SKM-1 (cell line): ENCODE measurements at regions not wholly inside any gene's neighbourhood (a gene's known extent, or its start where the extent isn't known, plus 50 kb on each side); places are given as distances from the start of the nearest gene placed in this dataset.

Experiments used
- DNase-seq: peaks from one replicate; lab custom pipeline; 2025; ENCODE audit not compliant: unreplicated experiment; lab: John Stamatoyannopoulos, UW

DNA sequence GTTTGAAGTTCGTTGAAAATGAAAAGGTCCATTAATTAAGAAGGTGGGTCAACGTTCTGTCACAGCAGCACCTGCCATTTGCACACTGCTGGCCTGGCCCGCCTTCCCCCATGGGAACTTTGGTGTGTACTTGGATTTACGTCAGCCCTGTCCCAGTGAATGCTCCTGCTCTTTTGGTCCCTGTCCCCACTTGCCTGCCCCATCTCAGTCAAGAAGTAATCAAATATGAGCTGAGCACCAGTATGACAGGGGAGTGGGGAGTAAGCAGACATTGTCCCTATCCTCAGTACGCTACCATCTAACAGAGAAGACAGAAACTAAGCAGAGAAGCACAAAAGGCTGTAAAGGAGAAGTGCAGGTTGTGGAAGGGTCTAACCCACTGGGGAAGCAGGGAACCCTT lies 65.1 kb downstream of the SLC4A3 start:
- no peak for DNase-seq

GRCh38 chr2:219695145-219695709 lies 67.8 kb downstream of the SLC4A3 start:
- DNase-seq: no peak

DNA sequence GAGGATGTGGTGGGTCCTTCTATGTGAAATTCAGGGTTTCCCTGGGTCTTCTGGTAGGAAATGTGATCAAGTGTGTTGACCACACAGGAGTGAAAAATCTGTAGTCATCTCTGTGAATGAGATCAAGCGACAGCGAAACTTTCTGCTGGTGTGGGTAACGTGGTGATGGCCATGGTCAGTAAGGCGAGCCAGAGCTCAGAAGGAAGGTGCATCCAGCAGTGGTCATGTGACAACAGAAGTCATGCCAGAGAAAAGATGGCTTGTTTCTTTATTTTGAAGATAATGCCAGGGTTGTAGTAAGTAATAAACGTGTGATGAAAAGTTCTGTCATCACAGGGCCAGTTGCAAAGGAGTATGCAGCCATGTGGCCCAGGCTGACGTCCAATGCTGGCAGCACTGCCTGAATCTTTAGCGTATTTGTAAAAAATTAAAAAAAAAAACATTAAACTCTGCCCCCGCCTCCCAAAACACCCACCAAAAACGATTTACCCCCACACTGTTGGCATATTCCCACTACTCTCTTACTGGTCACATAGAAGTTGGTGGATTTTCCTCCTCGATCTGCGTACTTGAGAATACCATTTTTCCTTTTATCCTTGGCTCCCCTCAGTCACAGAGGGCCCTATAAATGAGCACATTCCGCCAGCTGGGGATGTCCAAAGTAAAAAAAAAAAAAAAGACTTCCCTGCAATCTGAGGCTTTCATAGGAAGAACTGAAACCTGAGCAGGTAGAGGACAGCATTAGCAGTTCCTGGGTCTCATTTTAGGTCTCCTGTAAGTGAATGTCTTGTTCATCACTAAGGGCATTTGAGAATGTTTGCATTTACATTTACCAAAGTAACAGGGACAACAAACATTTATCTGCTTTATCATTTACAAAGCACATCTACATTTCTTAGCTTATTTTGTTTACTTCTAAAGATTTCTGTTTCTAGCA lies 70.6 kb downstream of the SLC4A3 start:
- DNase-seq: no peak

GRCh38 chr2:219698748-219699439 lies 71.5 kb downstream of the SLC4A3 start:
- DNase-seq: no peak

DNA sequence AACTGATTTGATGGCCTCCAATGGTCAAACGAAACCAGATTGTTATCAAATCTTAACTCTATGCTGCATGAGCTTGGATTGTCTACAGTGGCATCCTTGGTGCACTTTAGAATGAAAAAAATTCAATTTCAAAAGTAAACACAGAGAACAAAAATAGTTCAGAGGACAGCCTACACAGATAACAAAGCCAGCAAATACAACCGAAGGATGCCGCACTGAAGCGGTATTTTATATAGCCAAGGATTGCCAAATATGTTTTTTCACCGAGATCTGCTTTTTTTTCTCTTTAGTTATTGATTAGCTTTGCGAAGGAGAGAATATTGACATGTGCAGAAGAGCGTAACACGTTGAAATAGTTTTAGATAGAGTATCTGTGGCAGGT lies 72.0 kb downstream of the SLC4A3 start:
- DNase-seq: no peak

DNA sequence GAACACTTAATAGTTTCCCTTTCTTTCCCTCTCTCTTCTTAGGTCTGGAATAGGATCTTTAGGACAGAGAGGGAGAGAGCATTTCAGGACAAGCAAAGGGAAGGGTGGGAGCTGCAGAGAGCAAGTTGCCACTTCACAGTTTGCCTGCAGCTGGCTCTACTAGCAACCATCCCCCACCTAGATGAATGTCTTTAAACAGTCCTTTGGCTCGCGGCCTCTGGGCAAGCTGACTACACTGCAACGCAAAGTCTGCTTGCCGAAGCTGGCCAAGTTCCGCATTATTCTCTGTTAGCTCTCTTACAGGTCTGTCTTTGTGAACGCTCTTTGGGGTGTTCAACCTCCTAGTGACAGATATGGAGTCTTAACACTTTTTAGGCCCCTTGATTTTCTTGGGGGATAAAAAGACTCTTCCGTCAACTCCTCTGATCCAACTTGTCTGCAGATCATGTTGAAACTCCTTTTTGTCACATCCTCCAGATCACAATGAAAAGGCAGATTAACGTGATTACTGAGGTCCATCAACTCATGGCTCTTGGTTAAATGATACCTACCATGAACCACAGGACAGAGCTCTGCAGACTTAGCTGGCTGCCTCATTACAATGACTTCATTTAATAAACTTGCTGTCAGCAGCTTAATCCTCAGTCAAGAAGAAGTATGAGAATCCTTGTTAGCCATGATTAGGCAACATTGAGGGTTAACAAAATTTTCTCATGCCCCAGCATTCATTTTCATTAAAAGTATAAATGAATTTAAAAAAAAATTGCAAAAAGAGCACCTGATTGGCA lies 74.6 kb downstream of the SLC4A3 start:
- DNase-seq: no peak

- DNase-seq: no peak
These were observed 75.5 kb downstream of the SLC4A3 start for GRCh38 chr2:219702796-219703545.

- DNase-seq: no peak
These were observed 77.4 kb downstream of the SLC4A3 start for GRCh38 chr2:219704878-219705277.

DNA sequence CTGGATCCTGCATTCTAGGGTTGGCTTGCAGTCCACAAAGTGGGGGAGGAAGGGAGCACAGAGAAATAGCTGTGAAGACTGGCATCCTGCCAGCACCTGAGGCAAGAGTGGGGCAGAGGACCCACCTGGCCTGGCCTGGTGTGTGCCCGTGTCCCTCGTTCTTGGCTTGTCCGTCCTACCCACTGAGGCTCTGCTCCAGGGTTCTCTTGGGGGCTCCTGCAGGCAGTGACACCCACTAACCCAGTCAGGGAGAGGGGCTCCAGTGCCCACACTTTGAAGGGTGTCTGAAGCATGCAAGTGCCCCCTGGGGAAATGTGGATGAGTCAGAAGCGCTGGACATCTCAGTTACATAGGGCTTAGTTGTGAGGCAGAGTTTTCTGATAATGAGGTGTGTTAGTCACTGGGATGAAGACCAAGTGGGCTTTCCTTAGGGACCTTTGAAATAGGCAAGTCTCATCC lies 79.4 kb downstream of the SLC4A3 start:
- DNase-seq: no peak

DNA sequence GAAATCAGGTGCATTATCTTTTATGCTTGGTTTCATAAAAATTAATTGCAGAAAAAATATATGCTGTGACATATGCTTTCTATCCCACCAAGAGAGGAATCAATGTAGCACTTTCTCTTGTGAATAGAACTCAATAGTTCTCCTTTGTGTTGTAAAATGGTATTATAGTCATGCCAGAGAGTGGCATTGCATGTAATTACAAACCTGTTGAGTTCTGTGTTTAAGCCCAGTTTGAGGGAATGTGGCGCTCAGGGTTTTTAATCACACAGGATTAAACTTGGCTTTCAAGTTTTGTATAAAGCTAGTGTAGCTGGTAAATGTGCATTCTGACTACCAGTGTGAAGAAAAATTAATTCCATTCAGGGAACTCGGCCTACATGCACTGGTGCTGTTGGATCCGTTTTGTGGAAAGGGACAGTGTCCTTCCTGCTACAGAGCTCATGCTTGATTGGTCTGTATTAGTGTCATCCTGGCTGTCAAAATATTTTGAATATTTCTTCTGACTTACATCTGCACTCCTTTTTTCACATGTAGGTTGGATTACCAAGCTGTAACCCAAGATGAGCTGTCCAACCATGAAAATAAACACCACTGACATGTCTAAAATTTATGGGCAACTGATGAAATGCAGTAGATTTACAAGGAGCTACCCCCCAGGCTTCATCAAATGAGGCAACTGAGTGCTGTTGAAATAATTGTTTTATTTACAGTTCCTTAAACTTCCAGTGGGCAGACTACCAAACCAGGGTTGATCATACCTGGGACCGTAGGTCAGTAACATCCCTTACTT lies 80.3 kb downstream of the SLC4A3 start:
- no peak for DNase-seq

DNA sequence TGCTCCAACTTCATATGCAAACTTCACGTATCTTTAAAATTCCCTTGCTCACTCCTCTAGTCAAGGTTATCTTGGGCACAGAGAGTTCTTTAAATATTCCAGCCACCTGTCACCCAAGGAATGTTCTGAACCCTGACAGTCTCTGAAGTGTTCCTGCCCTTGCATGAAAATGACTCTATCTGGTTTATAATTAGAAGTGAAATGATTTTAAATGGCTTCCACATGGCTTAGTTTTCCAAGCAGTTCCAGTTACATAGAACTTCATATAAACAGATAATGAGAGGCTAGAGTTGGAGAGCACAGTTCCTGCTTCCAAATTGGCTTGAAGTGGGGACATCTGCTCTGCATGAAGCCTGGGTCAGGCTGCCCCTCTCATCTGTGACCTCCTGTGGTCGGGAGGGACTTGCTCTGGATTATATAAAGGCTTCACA lies 81.9 kb downstream of the SLC4A3 start:
- no peak for DNase-seq

GRCh38 chr2:219713110-219713509 lies 85.7 kb downstream of the SLC4A3 start:
- DNase-seq: no peak

DNA sequence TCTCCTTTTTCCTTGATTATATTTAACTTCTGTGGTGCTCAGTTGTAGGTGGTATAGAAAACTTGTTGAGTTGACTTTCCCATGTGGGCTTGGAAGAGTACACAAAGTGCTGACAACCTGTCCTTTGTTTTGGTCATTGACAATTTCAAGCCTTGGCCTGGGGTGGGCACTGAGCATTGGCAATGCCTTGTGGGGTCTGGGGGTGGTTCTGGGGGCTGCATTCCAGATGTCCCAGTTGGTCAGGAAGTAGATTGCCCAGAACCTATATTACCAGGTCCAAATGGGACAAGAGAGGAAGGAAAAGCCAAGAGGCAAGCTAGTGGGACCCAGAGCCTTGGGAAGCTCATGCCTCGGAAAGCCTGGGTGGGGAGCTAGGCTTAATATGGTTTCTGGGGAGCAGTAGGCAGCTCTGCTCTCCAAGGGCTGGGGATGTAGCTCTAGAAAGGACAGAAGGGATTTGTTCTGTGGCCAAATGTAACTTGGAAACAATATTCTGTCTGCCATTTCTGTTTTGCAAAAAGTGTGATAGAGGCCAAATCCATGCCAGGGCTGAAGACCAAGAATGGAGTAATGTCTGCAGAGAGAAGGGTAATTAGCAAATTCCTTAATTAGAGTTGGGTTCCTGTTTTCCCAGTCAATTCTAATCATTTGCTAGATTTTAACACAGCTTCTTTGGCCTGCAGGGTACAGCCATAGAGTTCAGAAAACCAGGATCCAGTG lies 87.4 kb downstream of the SLC4A3 start:
- DNase-seq: no peak

DNA sequence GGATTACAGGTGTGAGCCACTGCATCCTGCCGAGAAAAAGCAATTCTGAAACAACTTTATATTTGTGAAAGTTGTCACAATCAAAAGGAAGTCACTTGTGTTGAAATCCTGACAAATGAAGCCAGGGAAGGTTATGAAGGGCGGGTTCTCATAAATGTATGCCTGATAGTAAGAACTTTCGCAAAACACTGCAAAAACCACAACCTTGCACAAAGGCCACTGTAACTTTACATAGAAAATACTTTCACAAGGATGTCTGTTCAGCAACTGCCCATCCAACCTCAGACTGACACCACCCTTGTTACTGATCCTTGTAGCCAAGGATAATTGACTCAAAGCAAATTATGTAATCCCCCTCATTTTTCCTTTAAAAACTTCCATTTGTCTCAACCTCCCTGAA lies 90.6 kb downstream of the SLC4A3 start:
- peak; percentile 90 for DNase-seq

DNA sequence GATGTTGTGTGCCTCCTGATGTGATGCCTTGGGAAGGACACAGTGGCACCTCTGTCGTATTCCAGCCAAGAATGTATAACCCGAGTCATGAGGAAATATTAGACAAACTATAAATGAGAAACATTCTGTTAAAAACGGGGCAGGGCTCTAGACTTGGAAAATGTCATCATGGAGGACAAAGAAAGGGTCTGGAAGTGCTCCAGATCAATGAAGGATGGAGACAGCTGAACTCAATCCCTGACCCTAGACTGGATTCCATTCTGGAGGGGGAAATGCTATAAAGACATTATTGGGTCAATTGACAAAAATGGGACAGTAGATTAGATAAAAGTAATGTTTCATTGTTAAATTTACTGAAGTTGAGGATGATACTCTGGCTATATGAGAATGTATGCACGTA lies 92.1 kb downstream of the SLC4A3 start:
- no peak for DNase-seq

DNA sequence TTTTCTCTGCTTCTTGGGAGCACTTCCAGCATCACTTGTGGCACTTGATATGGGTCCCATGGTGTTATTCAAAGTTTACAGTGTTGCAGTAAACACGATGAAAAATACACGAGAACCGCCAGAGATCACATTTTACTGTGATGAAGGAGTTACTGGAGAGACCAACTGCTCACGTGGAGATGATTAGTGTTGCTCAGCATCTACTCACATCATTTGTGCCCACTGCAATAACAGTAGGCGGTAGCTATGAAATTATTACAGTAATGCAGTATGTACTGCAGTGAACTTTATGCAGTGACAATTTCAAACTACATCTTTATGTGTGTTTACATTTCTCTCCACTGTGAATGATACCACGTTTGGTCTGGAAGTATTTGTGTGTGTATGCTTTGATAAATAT lies 93.5 kb downstream of the SLC4A3 start:
- no peak for DNase-seq

DNA sequence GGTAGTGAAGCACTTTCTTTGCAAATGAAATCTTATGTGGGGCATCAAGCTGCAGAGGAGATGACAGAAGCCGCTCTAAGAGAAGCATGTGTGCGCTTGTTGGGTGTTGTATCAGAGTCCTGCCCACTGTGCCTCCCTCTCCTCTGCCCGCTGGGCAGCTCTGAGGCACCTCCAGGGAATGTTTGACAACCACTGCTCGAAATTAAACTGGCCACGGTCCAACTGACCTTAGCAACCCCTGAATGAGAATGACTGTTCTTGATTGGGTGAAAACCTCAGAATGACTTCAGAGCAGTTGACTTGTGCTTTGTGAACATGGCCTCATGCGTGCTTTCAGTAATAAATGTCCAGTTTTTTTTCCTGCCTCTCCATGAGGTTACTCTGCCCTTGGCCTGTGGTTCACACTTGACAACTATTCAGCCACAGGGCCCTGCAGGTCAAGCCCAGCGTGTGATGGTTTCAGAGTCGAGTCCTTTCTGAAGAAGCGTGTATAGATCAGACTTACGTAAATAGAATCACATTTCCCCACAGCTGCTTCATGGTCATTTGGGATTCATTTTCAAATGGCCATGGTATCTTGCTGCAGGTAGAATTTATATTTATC lies 94.9 kb downstream of the SLC4A3 start:
- DNase-seq: no peak

DNA sequence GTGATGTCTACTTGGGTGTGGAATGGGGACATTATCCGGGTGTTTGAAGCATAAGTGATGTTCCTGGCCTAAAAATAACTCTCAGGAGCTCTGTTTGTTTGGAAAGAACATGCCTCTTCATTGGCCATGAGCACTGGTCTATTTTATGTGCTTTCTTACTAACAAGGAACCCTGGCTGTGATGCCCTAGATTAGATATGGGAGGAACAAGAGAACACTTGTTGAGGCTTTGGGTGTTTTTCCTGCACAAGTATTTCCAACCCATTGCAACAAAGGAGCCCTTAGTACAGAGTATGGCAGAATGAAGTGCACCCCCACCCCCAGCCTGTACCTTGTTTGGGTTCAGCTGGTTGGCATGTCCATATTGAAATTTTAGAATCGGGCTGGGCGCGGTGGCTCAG lies 95.9 kb downstream of the SLC4A3 start:
- DNase-seq: no peak

- no peak for DNase-seq
These were observed 97.2 kb downstream of the SLC4A3 start for GRCh38 chr2:219724628-219725027.
